ENCODE measurements at regions not wholly inside any gene's neighbourhood (a gene's known extent, or its start where the extent isn't known, plus 50 kb on each side); places are given as distances from the start of the nearest gene placed in this dataset.

- TF ChIP-seq CTCF (IDR thresholded peaks at IDR 0.05 in 4 of 5, conservative IDR thresholded peaks at IDR 0.05 in 1 of 5) (no peak), POLR2A (IDR thresholded peaks at IDR 0.05) (no peak)
Measured at GRCh38 chr2:8324164-8324856, 357.5 kb upstream of the ID2 start.
